KMS-11 (cell line): ENCODE measurements at regions not wholly inside any gene's neighbourhood (a gene's known extent, or its start where the extent isn't known, plus 50 kb on each side); places are given as distances from the start of the nearest gene placed in this dataset.

Source experiments
- H2AFZ ChIP-seq: fragments of 200-600 bp; sonication (generic); 2 replicates; pipeline ENCODE4 v1.6.1; 2016; ENCODE audit warnings: antibody characterized with exemption, mixed run types, low read depth
- H3K27ac ChIP-seq: fragments of 200-600 bp; sonication (generic); 2 replicates; pipeline ENCODE4 v1.6.1; 2016; ENCODE audit warnings: mild to moderate bottlenecking, mixed run types
- H3K27me3 ChIP-seq: fragments of 200-600 bp; sonication (generic); 2 replicates; pipeline ENCODE4 v1.6.1; 2017; ENCODE audit warnings: mild to moderate bottlenecking, low read depth, mixed run types, moderate library complexity; ENCODE audit not compliant: insufficient read depth
- H3K36me3 ChIP-seq: fragments of 200-600 bp; sonication (generic); 2 replicates; pipeline ENCODE4 v1.6.1; 2017; ENCODE audit warnings: mild to moderate bottlenecking, mixed run types; ENCODE audit not compliant: insufficient read depth
- H3K4me1 ChIP-seq: fragments of 200-600 bp; sonication (generic); 2 replicates; pipeline ENCODE4 v1.6.1; 2016; ENCODE audit warnings: mild to moderate bottlenecking, low read depth, mixed run types; ENCODE audit not compliant: poor library complexity, severe bottlenecking
- H3K4me2 ChIP-seq: fragments of 200-600 bp; sonication (generic); 2 replicates; pipeline ENCODE4 v1.7.0; 2016; ENCODE audit warnings: mild to moderate bottlenecking, mixed run types
- H3K4me3 ChIP-seq: fragments of 200-600 bp; sonication (generic); IDR thresholded peaks from 2 replicates; pipeline ENCODE4 v1.6.1; 2017; ENCODE audit warnings: low read depth, low read length, mixed read lengths; ENCODE audit not compliant: insufficient read depth
- H3K79me2 ChIP-seq: fragments of 200-600 bp; sonication (generic); 2 replicates; pipeline ENCODE4 v1.6.1; 2016; ENCODE audit warnings: low read depth, mixed run types; ENCODE audit not compliant: insufficient read depth
- H3K9ac ChIP-seq: fragments of 200-600 bp; sonication (generic); 2 replicates; pipeline ENCODE4 v1.6.1; 2016; ENCODE audit warnings: mild to moderate bottlenecking, mixed run types
- H4K20me1 ChIP-seq: fragments of 200-600 bp; sonication (generic); 2 replicates; pipeline ENCODE4 v1.6.1; 2016; ENCODE audit warnings: mild to moderate bottlenecking, mixed run types; ENCODE audit not compliant: insufficient read depth
- CTCF ChIP-seq: fragments of 200-600 bp; sonication (generic); conservative IDR thresholded peaks from 2 replicates; pipeline ENCODE4 v1.6.1; 2017; ENCODE audit warnings: low read depth, mild to moderate bottlenecking, antibody characterized with exemption, low read length, moderate library complexity, mixed read lengths

- Histone ChIP-seq H3K9ac (no peak overlapping the region), H3K27ac (no peak overlapping the region), H2AFZ (no peak overlapping the region), H3K36me3 (no peaks in the 10 kb centered on the region), H3K4me1 (no peaks in the 10 kb centered on the region), H3K4me3 (no peak overlapping the region), H3K4me2 (no peak overlapping the region), H4K20me1 (no peaks in the 10 kb centered on the region), H3K27me3 (no peaks in the 10 kb centered on the region), H3K79me2 (no peaks in the 10 kb centered on the region)
- no peak for TF ChIP-seq CTCF
These were observed 180.1 kb downstream of the EN1 start for GRCh38 chr2:118667348-118667747.

GRCh38 chr2:118665784-118666529 is 181.5 kb downstream of the EN1 start:
- Histone ChIP-seq H3K4me2 (no peak overlapping the region), H3K9ac (no peak overlapping the region), H2AFZ (no peak overlapping the region), H3K36me3 (no peaks in the 10 kb centered on the region), H3K27me3 (no peaks in the 10 kb centered on the region), H4K20me1 (no peaks in the 10 kb centered on the region), H3K79me2 (no peaks in the 10 kb centered on the region), H3K27ac (no peak overlapping the region), H3K4me3 (no peak overlapping the region), H3K4me1 (no peaks in the 10 kb centered on the region)
- TF ChIP-seq CTCF: no peak

- no peaks in the 10 kb centered on the region for H3K4me1 ChIP-seq
- H3K27ac ChIP-seq: no peak overlapping the region
- H3K4me3 ChIP-seq: no peak overlapping the region
- H3K9ac ChIP-seq: no peak overlapping the region
- H4K20me1 ChIP-seq: no peaks in the 10 kb centered on the region
- no peaks in the 10 kb centered on the region for H3K27me3 ChIP-seq
- H2AFZ ChIP-seq: no peak overlapping the region
- TF ChIP-seq CTCF: no peak
- H3K79me2 ChIP-seq: no peaks in the 10 kb centered on the region
- no peak overlapping the region for H3K4me2 ChIP-seq
- no peaks in the 10 kb centered on the region for H3K36me3 ChIP-seq
These were observed 186.3 kb downstream of the EN1 start for GRCh38 chr2:118661179-118661578.

GRCh38 chr2:118658596-118659198 is 188.8 kb downstream of the EN1 start:
- TF ChIP-seq CTCF: no peak
- Histone ChIP-seq H3K4me1 (no peaks in the 10 kb centered on the region), H3K4me2 (no peak overlapping the region), H3K27ac (no peak overlapping the region), H3K4me3 (no peak overlapping the region), H3K9ac (no peak overlapping the region), H3K79me2 (no peaks in the 10 kb centered on the region), H3K27me3 (no peaks in the 10 kb centered on the region), H4K20me1 (no peaks in the 10 kb centered on the region), H3K36me3 (no peaks in the 10 kb centered on the region), H2AFZ (no peak overlapping the region)
